Suppressor macrophage (primary cell): ENCODE measurements at regions not wholly inside any gene's neighbourhood (a gene's known extent, or its start where the extent isn't known, plus 50 kb on each side); places are given as distances from the start of the nearest gene placed in this dataset.

Source experiments
- DNase-seq, 4 experiments: peaks; one replicate each; pipeline ENCODE4 v3.0.0-alpha.2; 2020 to 2022

- DNase-seq: no peak
These were observed 367.8 kb upstream of the SLC7A11 start for GRCh38 chr4:138609943-138610350.

GRCh38 chr4:138604556-138604955 lies 362.4 kb upstream of the SLC7A11 start:
- DNase-seq: no peak

GRCh38 chr4:138602664-138603063 lies 360.5 kb upstream of the SLC7A11 start:
- DNase-seq: no peak

GRCh38 chr4:138599965-138600364 lies 357.8 kb upstream of the SLC7A11 start:
- DNase-seq: no peak

GRCh38 chr4:138598226-138598625 lies 356.1 kb upstream of the SLC7A11 start:
- no peak for DNase-seq

- DNase-seq: no peak
These were observed 354.7 kb upstream of the SLC7A11 start for GRCh38 chr4:138596896-138597295.

- no peak for DNase-seq
These were observed 353.7 kb upstream of the SLC7A11 start for GRCh38 chr4:138595731-138596460.

- DNase-seq: no peak
These were observed 353.0 kb upstream of the SLC7A11 start for GRCh38 chr4:138595171-138595570.

- no peak for DNase-seq
These were observed 350.6 kb upstream of the SLC7A11 start for GRCh38 chr4:138592796-138593195.

GRCh38 chr4:138591808-138592207 lies 349.7 kb upstream of the SLC7A11 start:
- DNase-seq: no peak

GRCh38 chr4:138588501-138588900 lies 346.4 kb upstream of the SLC7A11 start:
- no peak for DNase-seq

GRCh38 chr4:138579146-138579545 lies 337.0 kb upstream of the SLC7A11 start:
- no peak for DNase-seq

- DNase-seq: peak in 1 of 4 experiments; percentile 16
These were observed 335.7 kb upstream of the SLC7A11 start for GRCh38 chr4:138577826-138578225.

- no peak for DNase-seq
These were observed 335.0 kb upstream of the SLC7A11 start for GRCh38 chr4:138577145-138577544.

- DNase-seq: peak; percentile 7 to 48 (median 40)
These were observed 334.5 kb upstream of the SLC7A11 start for GRCh38 chr4:138576684-138577083.

- DNase-seq: no peak
These were observed 331.1 kb upstream of the SLC7A11 start for GRCh38 chr4:138573246-138573645.

- no peak for DNase-seq
These were observed 329.9 kb upstream of the SLC7A11 start for GRCh38 chr4:138572007-138572406.

GRCh38 chr4:138567696-138568095 lies 325.5 kb upstream of the SLC7A11 start:
- no peak for DNase-seq

GRCh38 chr4:138565576-138565975 lies 323.4 kb upstream of the SLC7A11 start:
- no peak for DNase-seq

- no peak for DNase-seq
These were observed 320.4 kb upstream of the SLC7A11 start for GRCh38 chr4:138562544-138562991.

GRCh38 chr4:138561906-138562305 lies 319.8 kb upstream of the SLC7A11 start:
- DNase-seq: no peak

GRCh38 chr4:138561276-138561880 lies 319.2 kb upstream of the SLC7A11 start:
- no peak for DNase-seq

- peak in 2 of 4 experiments; percentile 16 to 31 for DNase-seq
These were observed 318.3 kb upstream of the SLC7A11 start for GRCh38 chr4:138560448-138560847.

- no peak for DNase-seq
These were observed 316.7 kb upstream of the SLC7A11 start for GRCh38 chr4:138558886-138559285.
